HG03135 (cell line): ENCODE measurements at regions not wholly inside any gene's neighbourhood (a gene's known extent, or its start where the extent isn't known, plus 50 kb on each side); places are given as distances from the start of the nearest gene placed in this dataset.

Experiments
- ATAC-seq: cut with Tn5 transposase; IDR thresholded peaks from one replicate; pipeline ENCODE4 v1.9.1; 2021; ENCODE audit warnings: mild to moderate bottlenecking, moderate library complexity; ENCODE audit not compliant: unreplicated experiment

GRCh38 chr13:78239714-78240113 lies 321.1 kb upstream of the EDNRB start:
- ATAC-seq: no peak

- ATAC-seq: no peak
Measured at GRCh38 chr13:78238911-78239310, 320.3 kb upstream of the EDNRB start.

GRCh38 chr13:78228940-78229339 lies 310.3 kb upstream of the EDNRB start:
- no peak for ATAC-seq

- no peak for ATAC-seq
Measured at GRCh38 chr13:78228211-78228610, 309.6 kb upstream of the EDNRB start.

GRCh38 chr13:78227709-78228108 lies 309.1 kb upstream of the EDNRB start:
- ATAC-seq: no peak

- no peak for ATAC-seq
Measured at GRCh38 chr13:78215458-78216108, 297.0 kb upstream of the EDNRB start.

- no peak for ATAC-seq
Measured at GRCh38 chr13:78201411-78201810, 282.8 kb upstream of the EDNRB start.

- ATAC-seq: no peak
Measured at GRCh38 chr13:78198821-78199220, 280.2 kb upstream of the EDNRB start.

GRCh38 chr13:78198419-78198818 lies 279.8 kb upstream of the EDNRB start:
- ATAC-seq: no peak

GRCh38 chr13:78197231-78197630 lies 278.6 kb upstream of the EDNRB start:
- ATAC-seq: no peak

- ATAC-seq: no peak
Measured at GRCh38 chr13:78194904-78195639, 276.4 kb upstream of the EDNRB start.

- ATAC-seq: no peak
Measured at GRCh38 chr13:78193846-78194245, 275.2 kb upstream of the EDNRB start.

GRCh38 chr13:78192716-78193115 lies 274.1 kb upstream of the EDNRB start:
- ATAC-seq: no peak

GRCh38 chr13:78190296-78190695 lies 271.7 kb upstream of the EDNRB start:
- no peak for ATAC-seq

- no peak for ATAC-seq
Measured at GRCh38 chr13:78187781-78188180, 269.1 kb upstream of the EDNRB start.

- ATAC-seq: no peak
Measured at GRCh38 chr13:78185700-78186099, 267.1 kb upstream of the EDNRB start.

GRCh38 chr13:78183732-78184131 lies 265.1 kb upstream of the EDNRB start:
- no peak for ATAC-seq

- ATAC-seq: no peak
Measured at GRCh38 chr13:78182813-78183212, 264.2 kb upstream of the EDNRB start.

GRCh38 chr13:78177306-78177705 lies 258.7 kb upstream of the EDNRB start:
- no peak for ATAC-seq

- no peak for ATAC-seq
Measured at GRCh38 chr13:78176880-78177279, 258.2 kb upstream of the EDNRB start.

GRCh38 chr13:78169386-78169785 lies 250.8 kb upstream of the EDNRB start:
- ATAC-seq: no peak

- no peak for ATAC-seq
Measured at GRCh38 chr13:78168981-78169380, 250.3 kb upstream of the EDNRB start.

GRCh38 chr13:78161266-78161665 lies 242.6 kb upstream of the EDNRB start:
- no peak for ATAC-seq
